HL-60/S4 treated with retinoic acid at 250 ng/mL for 4 days and 3 days (cell line): ENCODE measurements at regions not wholly inside any gene's neighbourhood (a gene's known extent, or its start where the extent isn't known, plus 50 kb on each side); places are given as distances from the start of the nearest gene placed in this dataset.

ENCODE experiments used
- in situ Hi-C: fragments of 300-500 bp; cut with MboI; formaldehyde crosslinking; loops from 2 replicates; pipeline ENCODE4 v1.7.0; 2022; ENCODE audit warnings: low sequenced_read_pairs

- in situ Hi-C loops = no loop called here
These were observed 459.9 kb upstream of the JARID2 start for GRCh38 chr6:14786008-14786407.

GRCh38 chr6:14786455-14786854 lies 459.4 kb upstream of the JARID2 start:
- in situ Hi-C loops = no loop called here

GRCh38 chr6:14787250-14787649 lies 458.6 kb upstream of the JARID2 start:
- in situ Hi-C loops = no loop called here

GRCh38 chr6:14787677-14788076 lies 458.2 kb upstream of the JARID2 start:
- in situ Hi-C loops = no loop called here

- in situ Hi-C loops = no loop called here
These were observed 455.9 kb upstream of the JARID2 start for GRCh38 chr6:14789996-14790395.

- in situ Hi-C loops = no loop called here
These were observed 454.9 kb upstream of the JARID2 start for GRCh38 chr6:14790976-14791375.

- in situ Hi-C loops = no loop called here
These were observed 454.3 kb upstream of the JARID2 start for GRCh38 chr6:14791526-14791925.

- in situ Hi-C loops = no loop called here
These were observed 453.5 kb upstream of the JARID2 start for GRCh38 chr6:14792118-14792955.

- in situ Hi-C loops = no loop called here
These were observed 450.4 kb upstream of the JARID2 start for GRCh38 chr6:14795451-14795850.

- in situ Hi-C loops = no loop called here
These were observed 448.7 kb upstream of the JARID2 start for GRCh38 chr6:14796974-14797762.

- in situ Hi-C loops = no loop called here
These were observed 447.8 kb upstream of the JARID2 start for GRCh38 chr6:14797875-14798593.

- in situ Hi-C loops = no loop called here
These were observed 447.3 kb upstream of the JARID2 start for GRCh38 chr6:14798594-14798982.

GRCh38 chr6:14798996-14799588 lies 446.8 kb upstream of the JARID2 start:
- in situ Hi-C loops = no loop called here

- in situ Hi-C loops = no loop called here
These were observed 445.9 kb upstream of the JARID2 start for GRCh38 chr6:14799928-14800327.

- in situ Hi-C loops = no loop called here
These were observed 443.2 kb upstream of the JARID2 start for GRCh38 chr6:14802514-14803160.

- in situ Hi-C loops = no loop called here
These were observed 441.7 kb upstream of the JARID2 start for GRCh38 chr6:14804001-14804784.

GRCh38 chr6:14804785-14805210 lies 441.1 kb upstream of the JARID2 start:
- in situ Hi-C loops = no loop called here

- in situ Hi-C loops = no loop called here
These were observed 439.8 kb upstream of the JARID2 start for GRCh38 chr6:14806101-14806500.

GRCh38 chr6:14807130-14807529 lies 438.7 kb upstream of the JARID2 start:
- in situ Hi-C loops = no loop called here

- in situ Hi-C loops = no loop called here
These were observed 437.9 kb upstream of the JARID2 start for GRCh38 chr6:14807971-14808370.
